ENCODE measurements at regions not wholly inside any gene's neighbourhood (a gene's known extent, or its start where the extent isn't known, plus 50 kb on each side); places are given as distances from the start of the nearest gene placed in this dataset.

GRCh38 chr1:193415256-193415655 is 228.8 kb upstream of the B3GALT2 start:
- no peaks in the 10 kb centered on the region for H3K27me3 ChIP-seq (ENCODE audit: control insufficient read depth, insufficient read depth, low read length)
- no peak overlapping the region for H3K27ac ChIP-seq (ENCODE audit: low read depth, low read length)
- H3K4me3 ChIP-seq (ENCODE audit: low read length), result no peak overlapping the region
- no peak overlapping the region for H3K9ac ChIP-seq (ENCODE audit: low read length)
- no peaks in the 10 kb centered on the region for H3K36me3 ChIP-seq (ENCODE audit: control insufficient read depth, insufficient read depth, low read length)
- H3K4me1 ChIP-seq (ENCODE audit: control insufficient read depth, insufficient read depth, low read length), result no peaks in the 10 kb centered on the region

GRCh38 chr1:193413376-193413775 is 227.0 kb upstream of the B3GALT2 start:
- H3K4me1 ChIP-seq (ENCODE audit: control insufficient read depth, insufficient read depth, low read length), result peaks cover 6% of the 10 kb centered on the region
- no peak overlapping the region for H3K27ac ChIP-seq (ENCODE audit: low read depth, low read length)
- no peaks in the 10 kb centered on the region for H3K36me3 ChIP-seq (ENCODE audit: control insufficient read depth, insufficient read depth, low read length)
- H3K9ac ChIP-seq (ENCODE audit: low read length), result no peak overlapping the region
- no peak overlapping the region for H3K4me3 ChIP-seq (ENCODE audit: low read length)
- H3K27me3 ChIP-seq (ENCODE audit: control insufficient read depth, insufficient read depth, low read length), result no peaks in the 10 kb centered on the region

- Histone ChIP-seq H3K9ac (ENCODE audit: low read length) (no peak overlapping the region), H3K4me1 (ENCODE audit: control insufficient read depth, insufficient read depth, low read length) (peaks cover 6% of the 10 kb centered on the region), H3K36me3 (ENCODE audit: control insufficient read depth, insufficient read depth, low read length) (no peaks in the 10 kb centered on the region), H3K4me3 (ENCODE audit: low read length) (no peak overlapping the region), H3K27me3 (ENCODE audit: control insufficient read depth, insufficient read depth, low read length) (no peaks in the 10 kb centered on the region), H3K27ac (ENCODE audit: low read depth, low read length) (no peak overlapping the region)
These were observed 226.3 kb upstream of the B3GALT2 start for GRCh38 chr1:193412748-193413147.

DNA sequence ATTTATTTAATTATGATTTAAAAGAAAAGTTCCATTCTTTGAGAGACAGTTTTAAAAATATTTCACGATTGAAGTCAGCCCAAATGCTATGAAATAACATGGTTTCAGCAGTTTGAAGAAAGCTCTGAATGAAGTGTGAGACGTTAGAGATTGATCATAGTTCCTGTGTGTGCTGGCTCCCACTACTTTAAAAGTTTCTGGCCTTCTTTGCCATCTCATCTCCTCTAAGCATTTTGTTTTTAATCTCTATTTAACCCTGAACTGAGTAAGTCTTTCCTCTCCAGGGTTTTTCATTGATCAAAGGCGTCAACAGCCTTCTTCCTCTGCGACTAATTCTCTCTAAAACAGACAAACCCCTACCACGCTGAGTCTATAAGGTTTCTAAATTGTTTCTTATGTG is 225.3 kb upstream of the B3GALT2 start:
- Histone ChIP-seq H3K36me3 (ENCODE audit: control insufficient read depth, insufficient read depth, low read length) (no peaks in the 10 kb centered on the region), H3K9ac (ENCODE audit: low read length) (no peak overlapping the region), H3K4me1 (ENCODE audit: control insufficient read depth, insufficient read depth, low read length) (peaks cover 12% of the 10 kb centered on the region), H3K4me3 (ENCODE audit: low read length) (no peak overlapping the region), H3K27me3 (ENCODE audit: control insufficient read depth, insufficient read depth, low read length) (no peaks in the 10 kb centered on the region), H3K27ac (ENCODE audit: low read depth, low read length) (no peak overlapping the region)

GRCh38 chr1:193411215-193411614 is 224.8 kb upstream of the B3GALT2 start:
- Histone ChIP-seq H3K27ac (ENCODE audit: low read depth, low read length) (no peak overlapping the region), H3K27me3 (ENCODE audit: control insufficient read depth, insufficient read depth, low read length) (no peaks in the 10 kb centered on the region), H3K4me3 (ENCODE audit: low read length) (no peak overlapping the region), H3K4me1 (ENCODE audit: control insufficient read depth, insufficient read depth, low read length) (peaks cover 12% of the 10 kb centered on the region), H3K36me3 (ENCODE audit: control insufficient read depth, insufficient read depth, low read length) (no peaks in the 10 kb centered on the region), H3K9ac (ENCODE audit: low read length) (no peak overlapping the region)

GRCh38 chr1:193408782-193409293 is 222.4 kb upstream of the B3GALT2 start:
- Histone ChIP-seq H3K36me3 (ENCODE audit: control insufficient read depth, insufficient read depth, low read length) (no peaks in the 10 kb centered on the region), H3K27me3 (ENCODE audit: control insufficient read depth, insufficient read depth, low read length) (no peaks in the 10 kb centered on the region), H3K4me3 (ENCODE audit: low read length) (no peak overlapping the region), H3K9ac (ENCODE audit: low read length) (no peak overlapping the region), H3K27ac (ENCODE audit: low read depth, low read length) (peak overlapping the region; percentile 51), H3K4me1 (ENCODE audit: control insufficient read depth, insufficient read depth, low read length) (peaks cover 12% of the 10 kb centered on the region)

GRCh38 chr1:193406901-193407300 is 220.5 kb upstream of the B3GALT2 start:
- Histone ChIP-seq H3K36me3 (ENCODE audit: control insufficient read depth, insufficient read depth, low read length) (no peaks in the 10 kb centered on the region), H3K9ac (ENCODE audit: low read length) (no peak overlapping the region), H3K4me1 (ENCODE audit: control insufficient read depth, insufficient read depth, low read length) (peaks cover 12% of the 10 kb centered on the region), H3K27ac (ENCODE audit: low read depth, low read length) (peak overlapping the region; percentile 37), H3K4me3 (ENCODE audit: low read length) (no peak overlapping the region), H3K27me3 (ENCODE audit: control insufficient read depth, insufficient read depth, low read length) (no peaks in the 10 kb centered on the region)

- Histone ChIP-seq H3K36me3 (ENCODE audit: control insufficient read depth, insufficient read depth, low read length) (no peaks in the 10 kb centered on the region), H3K9ac (ENCODE audit: low read length) (no peak overlapping the region), H3K27me3 (ENCODE audit: control insufficient read depth, insufficient read depth, low read length) (no peaks in the 10 kb centered on the region), H3K27ac (ENCODE audit: low read depth, low read length) (no peak overlapping the region), H3K4me3 (ENCODE audit: low read length) (no peak overlapping the region), H3K4me1 (ENCODE audit: control insufficient read depth, insufficient read depth, low read length) (peaks cover 10% of the 10 kb centered on the region)
These were observed 217.8 kb upstream of the B3GALT2 start for GRCh38 chr1:193404236-193404635.

DNA sequence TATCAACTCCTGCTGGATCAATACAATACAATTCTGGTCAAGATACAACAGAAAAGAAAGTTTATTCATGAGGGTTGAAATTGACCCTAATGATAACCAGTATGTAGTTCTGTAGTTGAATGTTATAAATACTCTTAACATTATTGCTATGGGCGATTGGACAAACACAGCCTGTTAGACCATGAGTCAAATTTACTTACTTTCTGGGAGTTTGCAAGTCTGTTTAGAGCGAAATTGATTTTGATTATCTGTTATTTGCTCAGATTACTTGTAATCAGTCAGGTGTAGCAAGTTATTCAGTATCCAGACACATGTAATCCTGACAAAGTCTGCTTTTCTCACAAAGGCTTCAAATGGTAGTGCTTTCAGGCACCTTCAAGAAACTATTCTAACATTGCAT is 216.6 kb upstream of the B3GALT2 start:
- Histone ChIP-seq H3K27ac (ENCODE audit: low read depth, low read length) (no peak overlapping the region), H3K4me3 (ENCODE audit: low read length) (no peak overlapping the region)

GRCh38 chr1:193402037-193402436 is 215.6 kb upstream of the B3GALT2 start:
- Histone ChIP-seq H3K4me3 (ENCODE audit: low read length) (no peak overlapping the region), H3K27me3 (ENCODE audit: control insufficient read depth, insufficient read depth, low read length) (no peaks in the 10 kb centered on the region), H3K27ac (ENCODE audit: low read depth, low read length) (no peak overlapping the region), H3K36me3 (ENCODE audit: control insufficient read depth, insufficient read depth, low read length) (no peaks in the 10 kb centered on the region), H3K9ac (ENCODE audit: low read length) (no peak overlapping the region), H3K4me1 (ENCODE audit: control insufficient read depth, insufficient read depth, low read length) (peaks cover 2% of the 10 kb centered on the region)

More for the DNA sequence above, 216.6 kb upstream of the B3GALT2 start:
- no peaks in the 10 kb centered on the region for H3K36me3 ChIP-seq (ENCODE audit: control insufficient read depth, insufficient read depth, low read length)
- peaks cover 6% of the 10 kb centered on the region for H3K4me1 ChIP-seq (ENCODE audit: control insufficient read depth, insufficient read depth, low read length)
- no peaks in the 10 kb centered on the region for H3K27me3 ChIP-seq (ENCODE audit: control insufficient read depth, insufficient read depth, low read length)
- no peak overlapping the region for H3K9ac ChIP-seq (ENCODE audit: low read length)

GRCh38 chr1:193394336-193394735 is 207.9 kb upstream of the B3GALT2 start:
- no peak overlapping the region for H3K27ac ChIP-seq (ENCODE audit: low read depth, low read length)
- H3K27me3 ChIP-seq (ENCODE audit: control insufficient read depth, insufficient read depth, low read length), result no peaks in the 10 kb centered on the region
- no peak overlapping the region for H3K4me3 ChIP-seq (ENCODE audit: low read length)
- H3K9ac ChIP-seq (ENCODE audit: low read length), result no peak overlapping the region
- no peaks in the 10 kb centered on the region for H3K36me3 ChIP-seq (ENCODE audit: control insufficient read depth, insufficient read depth, low read length)
- no peaks in the 10 kb centered on the region for H3K4me1 ChIP-seq (ENCODE audit: control insufficient read depth, insufficient read depth, low read length)

- no peaks in the 10 kb centered on the region for H3K36me3 ChIP-seq (ENCODE audit: control insufficient read depth, insufficient read depth, low read length)
- H3K4me1 ChIP-seq (ENCODE audit: control insufficient read depth, insufficient read depth, low read length), result no peaks in the 10 kb centered on the region
- no peak overlapping the region for H3K27ac ChIP-seq (ENCODE audit: low read depth, low read length)
- no peak overlapping the region for H3K9ac ChIP-seq (ENCODE audit: low read length)
- H3K4me3 ChIP-seq (ENCODE audit: low read length), result no peak overlapping the region
- H3K27me3 ChIP-seq (ENCODE audit: control insufficient read depth, insufficient read depth, low read length), result no peaks in the 10 kb centered on the region
These were observed 206.3 kb upstream of the B3GALT2 start for GRCh38 chr1:193392686-193393085.

- H3K9ac ChIP-seq (ENCODE audit: low read length), result no peak overlapping the region
- no peaks in the 10 kb centered on the region for H3K27me3 ChIP-seq (ENCODE audit: control insufficient read depth, insufficient read depth, low read length)
- H3K4me3 ChIP-seq (ENCODE audit: low read length), result no peak overlapping the region
- H3K36me3 ChIP-seq (ENCODE audit: control insufficient read depth, insufficient read depth, low read length), result no peaks in the 10 kb centered on the region
- H3K27ac ChIP-seq (ENCODE audit: low read depth, low read length), result no peak overlapping the region
- no peaks in the 10 kb centered on the region for H3K4me1 ChIP-seq (ENCODE audit: control insufficient read depth, insufficient read depth, low read length)
These were observed 202.3 kb upstream of the B3GALT2 start for GRCh38 chr1:193388683-193389082.
